Stomach (tissue), 4 donors: ENCODE measurements at regions not wholly inside any gene's neighbourhood (a gene's known extent, or its start where the extent isn't known, plus 50 kb on each side); places are given as distances from the start of the nearest gene placed in this dataset.

Experiments used
- CTCF ChIP-seq, 7 experiments: fragments of 450-650 bp in 4 of 7; fragments of 200-600 bp in 3 of 7; sonication (generic) in 3 of 7; IDR thresholded peaks; one replicate each; pipeline ENCODE4 v1.5.1; 2016 to 2019; ENCODE audit warnings: antibody characterized with exemption in 7 of 7, control low read depth in 2 of 7, mild to moderate bottlenecking in 1 of 7
- EP300 ChIP-seq: sonication (generic); formaldehyde crosslinking; IDR thresholded peaks from one replicate; pipeline ENCODE4 v1.6.1; 2017; ENCODE audit warnings: antibody characterized with exemption
- POLR2A ChIP-seq, 4 donors: fragments of 450-650 bp; IDR thresholded peaks; one replicate each; pipeline ENCODE4 v1.6.1; 2016; ENCODE audit warnings: antibody characterized with exemption in 4 of 4, control low read depth in 2 of 4, mild to moderate bottlenecking in 1 of 4, moderate library complexity in 1 of 4
- POLR2AphosphoS5 ChIP-seq, 3 donors: sonication (generic); formaldehyde crosslinking; IDR thresholded peaks; one replicate each; pipeline ENCODE4 v1.6.1; 2016; ENCODE audit warnings: antibody characterized with exemption in 3 of 3

GRCh38 chr10:117664288-117664687 is 121.7 kb downstream of the EMX2 start:
- TF ChIP-seq CTCF (IDR thresholded peaks at IDR 0.05) (no peak), POLR2A (IDR thresholded peaks at IDR 0.05) (no peak), EP300 (no peak), POLR2AphosphoS5 (IDR thresholded peaks at IDR 0.05) (no peak)
